Esophagus (tissue), 2 donors: ENCODE measurements at regions not wholly inside any gene's neighbourhood (a gene's known extent, or its start where the extent isn't known, plus 50 kb on each side); places are given as distances from the start of the nearest gene placed in this dataset.

ENCODE experiments used
- H3K27ac ChIP-seq, 2 donors: one replicate each; pipeline ENCODE4 v1.5.1; 2013; ENCODE audit warnings: low read depth in 2 of 2, mild to moderate bottlenecking in 2 of 2, inconsistent platforms in 1 of 2, low read length in 1 of 2, moderate library complexity in 1 of 2
- H3K27me3 ChIP-seq, 2 donors: one replicate each; pipeline ENCODE4 v1.6.1; 2013; ENCODE audit warnings: low read length in 2 of 2, control low read depth in 1 of 2, mild to moderate bottlenecking in 1 of 2; ENCODE audit not compliant: insufficient read depth in 2 of 2, control insufficient read depth in 1 of 2
- H3K36me3 ChIP-seq, 2 donors: one replicate each; pipeline ENCODE4 v1.6.1; 2013; ENCODE audit warnings: low read length in 1 of 2; ENCODE audit not compliant: control insufficient read depth in 2 of 2, insufficient read depth in 2 of 2
- H3K4me1 ChIP-seq, 2 donors: one replicate each; pipeline ENCODE4 v1.6.1; 2013; ENCODE audit warnings: low read length in 1 of 2; ENCODE audit not compliant: control insufficient read depth in 2 of 2, insufficient read depth in 2 of 2
- H3K4me3 ChIP-seq, 2 donors: one replicate each; pipeline ENCODE4 v1.5.1; 2013; ENCODE audit warnings: low read length in 2 of 2, mild to moderate bottlenecking in 2 of 2, low read depth in 1 of 2, moderate library complexity in 1 of 2
- H3K9me3 ChIP-seq, 2 donors: one replicate each; pipeline ENCODE4 v1.6.1; 2013; ENCODE audit warnings: mild to moderate bottlenecking in 2 of 2, low read depth in 1 of 2, low read length in 1 of 2, moderate library complexity in 1 of 2; ENCODE audit not compliant: control insufficient read depth in 2 of 2, insufficient read depth in 1 of 2
- WGBS, 2 donors: extraction: QIAGEN DNeasy Blood & Tissue Kit; methylation state at CpG; one replicate each; pipeline ENCODE4 v1.1.7; 2013; 5-methylcytosine and 5-hydroxymethylcytosine counted together
- donor health status: healthy with polysubstance abuse.
- donor health status: Bipolar disorder and iron deficiency.

GRCh38 chr12:5188472-5188871 lies 144.8 kb downstream of the KCNA5 start:
- Histone ChIP-seq H3K4me3 (no peak overlapping the region), H3K27ac (no peak overlapping the region)
- WGBS, 2 donors, result 36 to 43% methylated on average over 4 of the region's 4 CpGs

GRCh38 chr12:5189173-5189572 lies 145.5 kb downstream of the KCNA5 start:
- H3K9me3 ChIP-seq, result no peaks in the 10 kb centered on the region
- no peaks in the 10 kb centered on the region for H3K36me3 ChIP-seq
- H3K27me3 ChIP-seq, result no peaks in the 10 kb centered on the region
- no peaks in the 10 kb centered on the region for H3K4me1 ChIP-seq
- H3K27ac ChIP-seq, result no peak overlapping the region
- H3K4me3 ChIP-seq, result no peak overlapping the region
- WGBS, 2 donors, result 70 to 83% methylated on average over 4 of the region's 4 CpGs

More at GRCh38 chr12:5188472-5188871, 144.8 kb downstream of the KCNA5 start:
- Histone ChIP-seq H3K36me3 (no peaks in the 10 kb centered on the region), H3K9me3 (no peaks in the 10 kb centered on the region), H3K4me1 (no peaks in the 10 kb centered on the region), H3K27me3 (no peaks in the 10 kb centered on the region)

GRCh38 chr12:5191803-5192538 lies 148.3 kb downstream of the KCNA5 start:
- 74 to 77% methylated on average over 6 of the region's 6 CpGs for WGBS, 2 donors
- Histone ChIP-seq H3K36me3 (no peaks in the 10 kb centered on the region), H3K4me3 (no peak overlapping the region), H3K27me3 (no peaks in the 10 kb centered on the region), H3K9me3 (no peaks in the 10 kb centered on the region), H3K27ac (no peak overlapping the region), H3K4me1 (no peaks in the 10 kb centered on the region)

GRCh38 chr12:5192726-5193125 lies 149.0 kb downstream of the KCNA5 start:
- WGBS, 2 donors, result 77 to 83% methylated on average over 2 of the region's 2 CpGs

GRCh38 chr12:5194306-5194705 lies 150.6 kb downstream of the KCNA5 start:
- Histone ChIP-seq H3K27ac (no peak overlapping the region), H3K27me3 (no peaks in the 10 kb centered on the region), H3K4me1 (no peaks in the 10 kb centered on the region), H3K36me3 (no peaks in the 10 kb centered on the region), H3K4me3 (no peak overlapping the region), H3K9me3 (no peaks in the 10 kb centered on the region)
- WGBS, 2 donors, result 75 to 84% methylated on average over 2 of the region's 2 CpGs

More at GRCh38 chr12:5192726-5193125, 149.0 kb downstream of the KCNA5 start:
- Histone ChIP-seq H3K27ac (no peak overlapping the region), H3K4me3 (no peak overlapping the region), H3K36me3 (no peaks in the 10 kb centered on the region), H3K27me3 (no peaks in the 10 kb centered on the region), H3K4me1 (no peaks in the 10 kb centered on the region), H3K9me3 (no peaks in the 10 kb centered on the region)

GRCh38 chr12:5195244-5195643 lies 151.6 kb downstream of the KCNA5 start:
- no peaks in the 10 kb centered on the region for H3K36me3 ChIP-seq
- H3K27ac ChIP-seq, result no peak overlapping the region
- H3K4me3 ChIP-seq, result no peak overlapping the region
- H3K27me3 ChIP-seq, result no peaks in the 10 kb centered on the region
- no peaks in the 10 kb centered on the region for H3K9me3 ChIP-seq
- H3K4me1 ChIP-seq, result no peaks in the 10 kb centered on the region
- 64 to 72% methylated on average over 1 of the region's 1 CpG for WGBS, 2 donors

GRCh38 chr12:5195691-5196090 lies 152.0 kb downstream of the KCNA5 start:
- no peaks in the 10 kb centered on the region for H3K4me1 ChIP-seq
- no peak overlapping the region for H3K4me3 ChIP-seq
- 78% methylated on average over 3 of the region's 3 CpGs for WGBS, 2 donors
- H3K27ac ChIP-seq, result no peak overlapping the region
- no peaks in the 10 kb centered on the region for H3K36me3 ChIP-seq
- no peaks in the 10 kb centered on the region for H3K27me3 ChIP-seq
- H3K9me3 ChIP-seq, result no peaks in the 10 kb centered on the region

GRCh38 chr12:5197131-5197530 lies 153.5 kb downstream of the KCNA5 start:
- Histone ChIP-seq H3K27ac (no peak overlapping the region), H3K4me1 (no peaks in the 10 kb centered on the region), H3K4me3 (no peak overlapping the region), H3K36me3 (no peaks in the 10 kb centered on the region), H3K27me3 (no peaks in the 10 kb centered on the region), H3K9me3 (no peaks in the 10 kb centered on the region)
- WGBS, 2 donors, result 40 to 67% methylated on average over 1 of the region's 1 CpG

GRCh38 chr12:5197656-5198055 lies 154.0 kb downstream of the KCNA5 start:
- no peaks in the 10 kb centered on the region for H3K4me1 ChIP-seq
- H3K27me3 ChIP-seq, result no peaks in the 10 kb centered on the region
- no peak overlapping the region for H3K4me3 ChIP-seq
- H3K36me3 ChIP-seq, result no peaks in the 10 kb centered on the region
- H3K27ac ChIP-seq, result no peak overlapping the region
- H3K9me3 ChIP-seq, result no peaks in the 10 kb centered on the region
- WGBS, 2 donors, result 73 to 84% methylated on average over 2 of the region's 2 CpGs
